MM.1S (cell line): ENCODE measurements at regions not wholly inside any gene's neighbourhood (a gene's known extent, or its start where the extent isn't known, plus 50 kb on each side); places are given as distances from the start of the nearest gene placed in this dataset.

Experiments
- DNase-seq: peaks from one replicate; pipeline ENCODE4 v3.0.0-alpha.2; 2015
- H2AFZ ChIP-seq: fragments of 300-600 bp; sonication (generic); 2 replicates; pipeline ENCODE4 v1.6.0; 2016; ENCODE audit warnings: antibody characterized with exemption, low read length
- H3F3A ChIP-seq: fragments of 300-600 bp; sonication (generic); 2 replicates; pipeline ENCODE4 v1.6.1; 2016; ENCODE audit warnings: mild to moderate bottlenecking, antibody characterized with exemption, low read length, moderate library complexity, mixed read lengths; ENCODE audit not compliant: insufficient read depth
- H3K27ac ChIP-seq: fragments of 300-600 bp; sonication (generic); 2 replicates; pipeline ENCODE4 v1.5.1; 2016; ENCODE audit warnings: mild to moderate bottlenecking, low read length
- H3K27me3 ChIP-seq: fragments of 300-600 bp; sonication (generic); replicated peaks from 2 replicates; pipeline ENCODE4 v1.6.0; 2016; ENCODE audit warnings: low read length; ENCODE audit not compliant: insufficient read depth
- H3K36me3 ChIP-seq: fragments of 300-600 bp; sonication (generic); replicated peaks from 2 replicates; pipeline ENCODE4 v1.6.1; 2016; ENCODE audit warnings: mild to moderate bottlenecking, low read length, mixed read lengths; ENCODE audit not compliant: insufficient read depth
- H3K4me1 ChIP-seq: fragments of 300-600 bp; sonication (generic); 2 replicates; pipeline ENCODE4 v1.6.1; 2016; ENCODE audit warnings: low read length, mixed read lengths
- H3K4me2 ChIP-seq: fragments of 300-600 bp; sonication (generic); 2 replicates; pipeline ENCODE4 v1.6.0; 2016; ENCODE audit warnings: low read depth, low read length
- H3K4me3 ChIP-seq: fragments of 300-600 bp; sonication (generic); 2 replicates; pipeline ENCODE4 v1.5.1; 2016; ENCODE audit warnings: low read length, mixed read lengths
- H3K79me2 ChIP-seq: fragments of 300-600 bp; sonication (generic); 2 replicates; pipeline ENCODE4 v1.6.1; 2016; ENCODE audit warnings: mixed run types, low read length, mixed read lengths
- H3K9ac ChIP-seq: fragments of 300-600 bp; sonication (generic); 2 replicates; pipeline ENCODE4 v1.6.1; 2016; ENCODE audit warnings: low read length, mixed read lengths
- H3K9me2 ChIP-seq: fragments of 300-600 bp; sonication (generic); replicated peaks from 2 replicates; pipeline ENCODE4 v1.6.1; 2016; ENCODE audit warnings: mild to moderate bottlenecking, low read length, mixed read lengths; ENCODE audit not compliant: insufficient read depth
- H3K9me3 ChIP-seq: fragments of 300-600 bp; sonication (generic); replicated peaks from 2 replicates; pipeline ENCODE4 v1.6.1; 2016; ENCODE audit warnings: mild to moderate bottlenecking, low read length, mixed read lengths; ENCODE audit not compliant: insufficient read depth
- H4K20me1 ChIP-seq: fragments of 300-600 bp; sonication (generic); 2 replicates; pipeline ENCODE4 v1.6.1; 2016; ENCODE audit warnings: mild to moderate bottlenecking, low read length, moderate library complexity, mixed read lengths; ENCODE audit not compliant: insufficient read depth
- CTCF ChIP-seq: fragments of 300-600 bp; sonication (generic); IDR thresholded peaks from 2 replicates; pipeline ENCODE4 v1.5.1; 2016; ENCODE audit warnings: antibody characterized with exemption, low read length, mixed read lengths
- EZH2 ChIP-seq: fragments of 300-600 bp; sonication (generic); optimal IDR thresholded peaks from 2 replicates; pipeline ENCODE3; 2017; ENCODE audit warnings: low read depth, mild to moderate bottlenecking, antibody characterized with exemption, low read length, mixed read lengths
- EZH2phosphoT487 ChIP-seq: fragments of 300-600 bp; sonication (generic); IDR thresholded peaks from 2 replicates; pipeline ENCODE4 v1.6.1; 2018; ENCODE audit warnings: antibody characterized with exemption, low read length

GRCh38 chr6:143600821-143601220, 76.9 kb upstream of the PHACTR2 start:
- Histone ChIP-seq H3K9ac (no peak overlapping the region), H3K36me3 (no peaks in the 10 kb centered on the region), H3F3A (no peaks in the 10 kb centered on the region), H4K20me1 (no peaks in the 10 kb centered on the region), H3K9me3 (no peaks in the 10 kb centered on the region), H3K4me2 (no peak overlapping the region), H2AFZ (no peak overlapping the region), H3K27me3 (no peaks in the 10 kb centered on the region), H3K4me3 (no peak overlapping the region), H3K27ac (no peak overlapping the region), H3K9me2 (no peaks in the 10 kb centered on the region), H3K79me2 (no peaks in the 10 kb centered on the region), H3K4me1 (no peaks in the 10 kb centered on the region)
- TF ChIP-seq CTCF, result no peak
- no peak for TF ChIP-seq EZH2
- no peak for TF ChIP-seq EZH2phosphoT487
- no peak for DNase-seq

- H4K20me1 ChIP-seq, result no peaks in the 10 kb centered on the region
- TF ChIP-seq EZH2 (no peak), EZH2phosphoT487 (no peak), CTCF (no peak)
- H3K79me2 ChIP-seq, result no peaks in the 10 kb centered on the region
- H3K9ac ChIP-seq, result no peak overlapping the region
- H3K9me2 ChIP-seq, result no peaks in the 10 kb centered on the region
- no peaks in the 10 kb centered on the region for H3K4me1 ChIP-seq
- H3K27ac ChIP-seq, result no peak overlapping the region
- H3K36me3 ChIP-seq, result no peaks in the 10 kb centered on the region
- DNase-seq, result no peak
- no peak overlapping the region for H2AFZ ChIP-seq
- no peaks in the 10 kb centered on the region for H3K9me3 ChIP-seq
- H3K4me3 ChIP-seq, result no peak overlapping the region
- H3K27me3 ChIP-seq, result no peaks in the 10 kb centered on the region
- no peak overlapping the region for H3K4me2 ChIP-seq
- H3F3A ChIP-seq, result no peaks in the 10 kb centered on the region
Observed at GRCh38 chr6:143598466-143599080, 79.2 kb upstream of the PHACTR2 start.

GRCh38 chr6:143596866-143597265, 80.9 kb upstream of the PHACTR2 start:
- no peaks in the 10 kb centered on the region for H3K36me3 ChIP-seq
- H4K20me1 ChIP-seq, result no peaks in the 10 kb centered on the region
- TF ChIP-seq EZH2 (no peak), EZH2phosphoT487 (no peak), CTCF (no peak)
- no peak for DNase-seq
- H3K79me2 ChIP-seq, result no peaks in the 10 kb centered on the region
- no peaks in the 10 kb centered on the region for H3K27me3 ChIP-seq
- H3K4me1 ChIP-seq, result no peaks in the 10 kb centered on the region
- no peak overlapping the region for H2AFZ ChIP-seq
- H3K4me2 ChIP-seq, result no peak overlapping the region
- no peaks in the 10 kb centered on the region for H3F3A ChIP-seq
- no peaks in the 10 kb centered on the region for H3K9me3 ChIP-seq
- H3K27ac ChIP-seq, result no peak overlapping the region
- no peaks in the 10 kb centered on the region for H3K9me2 ChIP-seq
- no peak overlapping the region for H3K4me3 ChIP-seq
- H3K9ac ChIP-seq, result no peak overlapping the region
